Liver (tissue), 8 donors: ENCODE measurements at regions not wholly inside any gene's neighbourhood (a gene's known extent, or its start where the extent isn't known, plus 50 kb on each side); places are given as distances from the start of the nearest gene placed in this dataset.

Experiments
- DNase-seq: peaks from one replicate; pipeline ENCODE4 v3.0.0-alpha.2; 2017; ENCODE audit warnings: low spot score
- H3K27ac ChIP-seq, 2 donors: one replicate each; pipeline ENCODE4 v1.7.0; 2013; ENCODE audit warnings: inconsistent platforms in 2 of 2, low read length in 2 of 2, control low read depth in 1 of 2, low read depth in 1 of 2, mild to moderate bottlenecking in 1 of 2
- H3K27me3 ChIP-seq, 4 donors: one replicate each; pipeline versions ENCODE4 v1.6.1 to v1.7.0; 2013; ENCODE audit warnings: low read length in 3 of 4, inconsistent platforms in 1 of 4, mild to moderate bottlenecking in 1 of 4, moderate library complexity in 1 of 4; ENCODE audit not compliant: control insufficient read depth in 4 of 4, insufficient read depth in 4 of 4
- H3K36me3 ChIP-seq, 4 donors: one replicate each; pipeline versions ENCODE4 v1.6.1 to v1.7.0; 2013; ENCODE audit warnings: low read length in 3 of 4, mild to moderate bottlenecking in 3 of 4, low read depth in 1 of 4, moderate library complexity in 1 of 4; ENCODE audit not compliant: control insufficient read depth in 4 of 4, insufficient read depth in 3 of 4
- H3K4me1 ChIP-seq, 4 donors: one replicate each; pipeline versions ENCODE4 v1.6.1 to v1.7.0; 2013; ENCODE audit warnings: low read length in 3 of 4, mild to moderate bottlenecking in 3 of 4, moderate library complexity in 1 of 4; ENCODE audit not compliant: control insufficient read depth in 4 of 4, insufficient read depth in 4 of 4
- H3K4me3 ChIP-seq, 3 donors: one replicate each; pipeline versions ENCODE4 v1.6.1 to v1.7.0; 2013; ENCODE audit warnings: low read length in 3 of 3, control low read depth in 1 of 3, low read depth in 1 of 3, mild to moderate bottlenecking in 1 of 3
- H3K9ac ChIP-seq, 2 donors: one replicate each; pipeline ENCODE4 v1.7.0; 2013; ENCODE audit warnings: low read length in 2 of 2, mild to moderate bottlenecking in 2 of 2, moderate library complexity in 2 of 2, control low read depth in 1 of 2, low read depth in 1 of 2
- H3K9me3 ChIP-seq, 4 donors: one replicate each; pipeline versions ENCODE4 v1.6.1 to v1.7.0; 2013; ENCODE audit warnings: low read length in 3 of 4; ENCODE audit not compliant: control insufficient read depth in 4 of 4
- EGR1 ChIP-seq, 2 donors: IDR thresholded peaks; 2 replicates each; pipeline ENCODE4 v1.6.1; 2016 to 2018; ENCODE audit warnings: antibody characterized with exemption in 2 of 2, low read depth in 2 of 2
- FOXA2 ChIP-seq: IDR thresholded peaks from 2 replicates; pipeline ENCODE4 v1.6.1; 2016; ENCODE audit warnings: antibody characterized with exemption
- HNF4A ChIP-seq, 2 donors: conservative IDR thresholded peaks; 2 replicates each; pipeline ENCODE4 v1.6.1; 2016; ENCODE audit warnings: antibody characterized with exemption in 2 of 2, mild to moderate bottlenecking in 2 of 2
- HNF4G ChIP-seq: IDR thresholded peaks from 2 replicates; pipeline ENCODE4 v1.6.1; 2016; ENCODE audit warnings: antibody characterized with exemption
- JUND ChIP-seq, 2 donors: IDR thresholded peaks; 2 replicates each; pipeline ENCODE4 v1.6.1; 2016; ENCODE audit warnings: antibody characterized with exemption in 2 of 2
- RAD21 ChIP-seq, 2 donors: IDR thresholded peaks; 2 replicates each; pipeline ENCODE4 v1.6.1; 2016; ENCODE audit warnings: antibody characterized with exemption in 2 of 2, mild to moderate bottlenecking in 2 of 2
- REST ChIP-seq: IDR thresholded peaks from 2 replicates; pipeline ENCODE4 v1.6.1; 2016; ENCODE audit warnings: antibody characterized with exemption, mild to moderate bottlenecking
- RXRA ChIP-seq, 2 donors: IDR thresholded peaks; 2 replicates each; pipeline ENCODE4 v1.6.1; 2017 to 2018; ENCODE audit warnings: antibody characterized with exemption in 2 of 2, mild to moderate bottlenecking in 1 of 2
- SP1 ChIP-seq: IDR thresholded peaks from 2 replicates; pipeline ENCODE4 v1.6.1; 2018; ENCODE audit warnings: antibody characterized with exemption, mild to moderate bottlenecking
- TAF1 ChIP-seq: conservative IDR thresholded peaks from 2 replicates; pipeline ENCODE4 v1.6.1; 2016; ENCODE audit warnings: antibody characterized with exemption, mild to moderate bottlenecking
- YY1 ChIP-seq: IDR thresholded peaks from 2 replicates; pipeline ENCODE4 v1.6.1; 2016; ENCODE audit warnings: antibody characterized with exemption, mild to moderate bottlenecking
- WGBS: extraction: QIAGEN DNeasy Blood & Tissue Kit; methylation state at CpG from one replicate; pipeline ENCODE4 v1.1.7; 2013; 5-methylcytosine and 5-hydroxymethylcytosine counted together
- TF ChIP-seq, protein P1 (sequence below): IDR thresholded peaks from 2 replicates; pipeline ENCODE4 v1.6.1; 2016; ENCODE audit warnings: antibody characterized with exemption
- TF ChIP-seq, protein P2 (sequence below): fragments of 150-350 bp; IDR thresholded peaks from 2 replicates; pipeline ENCODE4 v1.5.1; 2017; ENCODE audit warnings: improper control_type of control experiment, low read depth, low read length; ENCODE audit not compliant: missing input control
- donor health status: healthy.
- donor health status: healthy.
- donor health status: healthy.
- donor health status: healthy.
- donor health status: healthy.

DNA sequence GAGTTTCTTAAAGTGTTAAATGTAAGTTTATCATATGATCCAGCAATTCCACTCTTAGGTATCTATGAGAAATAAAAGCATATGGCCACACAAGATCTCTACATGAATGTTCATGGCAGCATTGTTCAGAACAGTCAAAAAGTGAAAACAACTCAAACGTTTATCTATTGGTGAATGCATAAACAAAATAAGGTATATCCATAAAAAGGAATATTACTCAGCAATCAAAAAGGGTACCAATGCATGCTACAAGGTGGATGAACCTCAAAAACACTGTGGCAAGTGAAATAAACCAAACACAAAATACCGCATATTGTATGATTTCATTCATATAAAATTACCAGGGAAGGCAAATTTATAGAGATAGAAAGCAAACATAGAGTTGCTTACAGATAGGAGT lies 337.6 kb downstream of the PIK3C3 start (continued):
- TF ChIP-seq, protein P1, sequence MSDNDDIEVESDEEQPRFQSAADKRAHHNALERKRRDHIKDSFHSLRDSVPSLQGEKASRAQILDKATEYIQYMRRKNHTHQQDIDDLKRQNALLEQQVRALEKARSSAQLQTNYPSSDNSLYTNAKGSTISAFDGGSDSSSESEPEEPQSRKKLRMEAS, result no peak
- TF ChIP-seq REST, result no peak
- no peak for TF ChIP-seq EGR1 (IDR thresholded peaks at IDR 0.05; ENCODE audit: low read depth in 2 of 2)

GRCh38 chr18:42296192-42296591 lies 341.2 kb downstream of the PIK3C3 start:
- Histone ChIP-seq H3K9ac (no peak overlapping the region), H3K36me3 (no peaks in the 10 kb centered on the region), H3K9me3 (no peaks in the 10 kb centered on the region), H3K27me3 (no peaks in the 10 kb centered on the region), H3K4me1 (peaks cover 0 to 3% (median 0%) of the 10 kb centered on the region in 4 donors), H3K4me3 (no peak overlapping the region), H3K27ac (no peak overlapping the region)
- TF ChIP-seq, protein P2, sequence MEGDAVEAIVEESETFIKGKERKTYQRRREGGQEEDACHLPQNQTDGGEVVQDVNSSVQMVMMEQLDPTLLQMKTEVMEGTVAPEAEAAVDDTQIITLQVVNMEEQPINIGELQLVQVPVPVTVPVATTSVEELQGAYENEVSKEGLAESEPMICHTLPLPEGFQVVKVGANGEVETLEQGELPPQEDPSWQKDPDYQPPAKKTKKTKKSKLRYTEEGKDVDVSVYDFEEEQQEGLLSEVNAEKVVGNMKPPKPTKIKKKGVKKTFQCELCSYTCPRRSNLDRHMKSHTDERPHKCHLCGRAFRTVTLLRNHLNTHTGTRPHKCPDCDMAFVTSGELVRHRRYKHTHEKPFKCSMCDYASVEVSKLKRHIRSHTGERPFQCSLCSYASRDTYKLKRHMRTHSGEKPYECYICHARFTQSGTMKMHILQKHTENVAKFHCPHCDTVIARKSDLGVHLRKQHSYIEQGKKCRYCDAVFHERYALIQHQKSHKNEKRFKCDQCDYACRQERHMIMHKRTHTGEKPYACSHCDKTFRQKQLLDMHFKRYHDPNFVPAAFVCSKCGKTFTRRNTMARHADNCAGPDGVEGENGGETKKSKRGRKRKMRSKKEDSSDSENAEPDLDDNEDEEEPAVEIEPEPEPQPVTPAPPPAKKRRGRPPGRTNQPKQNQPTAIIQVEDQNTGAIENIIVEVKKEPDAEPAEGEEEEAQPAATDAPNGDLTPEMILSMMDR, result no peak
- TF ChIP-seq TAF1 (no peak), FOXA2 (no peak), HNF4G (no peak), HNF4A (conservative IDR thresholded peaks at IDR 0.05) (no peak), YY1 (no peak), SP1 (no peak), JUND (IDR thresholded peaks at IDR 0.05) (no peak), RXRA (IDR thresholded peaks at IDR 0.05) (no peak), REST (no peak), RAD21 (IDR thresholded peaks at IDR 0.05) (no peak)
- TF ChIP-seq, protein P1, result no peak
- DNase-seq, result no peak
- WGBS, result 94% methylated on average over 1 of the region's 1 CpG
